HG02852 (cell line): ENCODE measurements at regions not wholly inside any gene's neighbourhood (a gene's known extent, or its start where the extent isn't known, plus 50 kb on each side); places are given as distances from the start of the nearest gene placed in this dataset.
"Not testable (repeated sequence)": the region's sequence is repeated elsewhere in the genome, so short reads cannot be mapped to it uniquely, and the experiment has no call there.

Experiments used
- ATAC-seq: cut with Tn5 transposase; IDR thresholded peaks from one replicate; pipeline ENCODE4 v1.9.1; 2021; ENCODE audit warnings: mild to moderate bottlenecking, moderate library complexity; ENCODE audit not compliant: unreplicated experiment

- no peak for ATAC-seq
Measured at GRCh38 chr3:82628385-82629014, 867.1 kb upstream of the GBE1 start.

- no peak for ATAC-seq
Measured at GRCh38 chr3:82627733-82628132, 866.3 kb upstream of the GBE1 start.

DNA sequence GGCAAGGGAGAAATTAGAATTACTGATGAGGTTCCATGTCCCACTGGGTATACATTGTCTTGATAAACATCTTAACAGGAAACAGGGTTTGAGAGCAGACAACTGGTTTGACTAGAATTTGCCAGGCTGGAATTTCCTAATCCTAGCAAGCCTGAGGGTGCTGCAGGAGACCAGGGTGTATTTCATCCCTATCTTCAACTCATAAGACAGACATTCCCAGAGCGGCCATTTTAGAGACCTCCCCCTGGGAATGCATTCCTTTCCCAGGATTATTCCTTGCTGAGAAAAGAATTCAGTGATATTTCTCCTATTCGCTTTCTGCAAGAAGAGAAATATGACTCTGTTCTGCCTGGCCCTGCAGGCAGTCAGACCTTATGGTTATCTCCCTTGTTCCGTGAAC lies 859.3 kb upstream of the GBE1 start:
- not testable (repeated sequence) for ATAC-seq

DNA sequence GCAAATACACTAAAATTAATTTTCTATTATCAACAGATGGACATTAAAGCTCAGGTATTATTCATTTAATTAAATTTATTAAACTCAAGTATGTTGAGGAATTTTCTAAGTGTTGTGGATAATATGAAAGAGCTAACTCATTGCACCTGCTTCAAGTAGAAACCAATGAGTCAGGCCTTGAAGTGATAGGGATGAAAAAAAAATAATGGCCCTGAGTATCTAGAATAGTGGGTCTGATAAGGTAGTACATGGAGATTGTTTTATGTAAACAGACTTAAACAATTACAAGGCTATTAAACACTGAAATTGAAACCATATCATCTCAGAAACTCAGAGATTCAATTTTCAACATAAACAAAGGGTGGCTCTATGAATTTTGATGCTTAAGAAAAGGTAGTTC lies 857.1 kb upstream of the GBE1 start:
- ATAC-seq, result no peak

- no peak for ATAC-seq
Measured at GRCh38 chr3:82610236-82610635, 848.8 kb upstream of the GBE1 start.

- no peak for ATAC-seq
Measured at GRCh38 chr3:82607391-82607790, 845.9 kb upstream of the GBE1 start.

DNA sequence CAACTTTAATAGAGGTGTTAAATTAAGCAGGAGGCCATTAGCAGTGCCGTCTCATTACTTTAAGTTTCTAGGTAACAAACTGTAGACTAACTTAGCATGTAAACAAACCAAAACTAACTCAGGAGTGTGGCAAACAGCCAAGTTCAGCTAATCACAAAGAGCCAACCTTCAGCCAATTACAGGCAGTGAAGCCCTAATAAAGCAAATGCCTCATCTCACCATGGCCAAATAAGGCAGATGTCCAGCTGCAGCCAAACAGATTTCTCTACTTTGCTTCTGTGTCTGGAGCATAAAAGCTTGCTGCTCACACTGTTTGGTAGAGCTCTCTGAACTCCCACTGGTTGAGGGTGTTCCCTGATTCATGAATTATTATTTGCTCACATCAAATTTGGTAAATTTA lies 835.4 kb upstream of the GBE1 start:
- ATAC-seq, result no peak

- no peak for ATAC-seq
Measured at GRCh38 chr3:82595530-82595929, 834.1 kb upstream of the GBE1 start.

DNA sequence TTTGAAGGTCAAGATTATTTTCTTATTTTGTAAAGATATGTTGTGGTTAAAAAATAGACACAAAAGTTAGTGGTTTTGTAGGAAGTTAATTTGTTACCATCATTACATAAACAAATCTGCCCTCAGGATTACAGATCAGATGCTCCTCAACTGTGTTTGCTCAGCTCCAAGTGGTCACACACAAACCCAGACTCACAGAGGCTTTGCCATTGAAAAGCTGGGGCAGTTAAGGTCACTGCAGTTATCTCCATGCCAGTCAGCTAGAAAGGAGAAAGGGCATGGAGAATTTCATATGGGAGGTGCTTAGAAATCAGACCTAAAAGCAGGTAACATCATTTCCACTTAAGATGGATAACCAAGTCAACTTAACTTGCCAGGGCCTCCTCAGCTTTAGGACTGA lies 825.7 kb upstream of the GBE1 start:
- ATAC-seq, result no peak

DNA sequence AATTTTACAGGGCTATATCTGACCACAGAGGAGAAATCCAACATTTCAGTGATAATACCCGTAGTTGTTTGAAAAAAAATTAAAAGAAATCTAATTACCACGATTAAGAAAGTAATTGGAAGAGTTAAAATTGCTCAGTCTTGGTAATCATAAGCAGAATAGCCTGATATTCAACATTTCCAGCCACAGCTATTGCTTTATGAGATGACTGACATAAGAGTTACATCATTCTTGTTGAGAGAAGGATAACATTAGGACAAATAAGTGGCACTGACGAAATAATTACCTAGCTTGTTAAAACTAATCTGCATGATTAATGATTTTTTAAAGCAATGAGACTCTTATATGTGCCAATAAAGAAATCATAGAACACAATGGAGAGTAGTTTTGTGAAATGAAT lies 825.0 kb upstream of the GBE1 start:
- ATAC-seq, result no peak

DNA sequence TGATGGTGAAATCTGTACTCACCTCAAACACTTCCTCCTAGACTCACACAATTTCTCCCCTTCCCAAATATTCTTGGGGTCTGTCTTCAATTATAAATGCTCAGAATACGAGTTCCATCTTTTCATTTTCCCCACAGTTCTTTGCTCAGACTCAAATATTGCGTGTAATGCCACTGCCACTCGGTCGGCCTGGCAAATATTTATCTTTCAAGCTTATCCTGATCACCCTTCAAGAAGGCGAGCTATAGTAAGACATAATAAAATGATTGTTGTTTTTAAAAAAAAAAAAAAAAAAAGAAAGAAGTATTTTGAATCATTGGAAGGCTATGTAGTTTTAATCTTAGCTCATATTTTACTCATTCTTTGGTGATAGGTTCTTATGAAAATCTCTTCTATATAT lies 824.6 kb upstream of the GBE1 start:
- not testable (repeated sequence) for ATAC-seq

GRCh38 chr3:82585591-82585990 lies 824.1 kb upstream of the GBE1 start:
- ATAC-seq, result not testable (repeated sequence)

GRCh38 chr3:82584861-82585260 lies 823.4 kb upstream of the GBE1 start:
- not testable (repeated sequence) for ATAC-seq

- ATAC-seq, result not testable (repeated sequence)
Measured at GRCh38 chr3:82584415-82584814, 823.0 kb upstream of the GBE1 start.

DNA sequence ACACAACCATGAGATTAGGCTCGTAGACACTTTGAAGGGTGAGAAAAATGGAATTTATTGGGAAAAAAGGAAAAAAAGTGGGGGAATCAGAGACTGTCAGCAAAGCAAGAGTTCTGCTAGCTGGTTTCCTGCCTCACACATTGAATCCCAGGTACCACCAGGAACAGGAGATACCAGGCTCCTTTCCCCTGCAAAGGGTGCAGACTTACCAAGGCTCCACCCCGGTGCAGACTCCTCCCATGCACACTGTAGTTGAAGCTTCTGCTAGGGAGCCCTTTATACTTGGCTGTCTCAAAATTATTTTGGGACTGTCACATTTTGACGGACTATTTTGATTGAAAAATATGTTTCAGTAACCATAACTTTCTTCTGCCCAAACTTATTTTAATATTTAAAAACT lies 819.9 kb upstream of the GBE1 start:
- ATAC-seq, result no peak

DNA sequence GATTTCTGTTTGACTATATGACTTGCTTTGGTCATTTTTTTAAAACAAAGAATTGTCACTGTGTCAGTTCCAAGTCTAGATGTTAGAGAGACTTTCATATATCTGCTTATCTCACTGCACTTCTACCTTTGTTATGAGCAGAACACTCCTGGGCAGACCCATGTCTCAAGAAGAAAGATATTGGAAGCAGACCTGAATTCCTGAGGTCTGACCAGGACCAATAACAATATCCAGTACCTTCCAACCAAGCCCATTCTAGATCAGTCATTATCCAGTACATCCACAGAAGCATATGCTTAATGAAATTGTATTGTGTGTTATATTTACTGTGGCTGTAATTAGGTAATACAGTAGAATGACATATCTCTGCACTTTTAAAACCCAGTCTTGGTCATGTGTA lies 811.3 kb upstream of the GBE1 start:
- no peak for ATAC-seq

DNA sequence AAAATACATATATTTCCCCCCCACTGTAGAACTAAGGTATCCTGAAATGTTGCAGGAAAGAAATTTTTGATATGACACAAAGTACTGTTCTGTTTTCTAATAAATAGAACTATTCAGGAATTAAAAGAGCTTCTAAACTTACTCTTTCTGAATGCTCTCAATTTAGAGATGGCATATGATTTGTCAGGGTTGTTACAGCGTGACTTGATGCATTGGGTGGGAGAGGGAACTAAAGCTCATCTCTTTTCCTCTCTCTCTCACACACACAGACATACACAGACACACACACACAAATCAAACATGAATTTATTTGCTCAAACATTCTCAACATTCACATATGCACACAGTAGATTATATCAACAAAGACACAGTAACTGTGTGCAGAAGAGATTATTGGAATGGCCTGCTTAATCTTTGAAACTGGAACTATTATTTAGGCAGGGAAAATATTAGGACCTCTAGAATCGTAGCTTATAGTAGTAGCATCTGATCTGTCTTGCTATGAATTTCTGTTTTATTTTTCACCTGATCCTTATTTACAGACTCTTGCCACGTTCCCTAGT lies 807.4 kb upstream of the GBE1 start:
- no peak for ATAC-seq

DNA sequence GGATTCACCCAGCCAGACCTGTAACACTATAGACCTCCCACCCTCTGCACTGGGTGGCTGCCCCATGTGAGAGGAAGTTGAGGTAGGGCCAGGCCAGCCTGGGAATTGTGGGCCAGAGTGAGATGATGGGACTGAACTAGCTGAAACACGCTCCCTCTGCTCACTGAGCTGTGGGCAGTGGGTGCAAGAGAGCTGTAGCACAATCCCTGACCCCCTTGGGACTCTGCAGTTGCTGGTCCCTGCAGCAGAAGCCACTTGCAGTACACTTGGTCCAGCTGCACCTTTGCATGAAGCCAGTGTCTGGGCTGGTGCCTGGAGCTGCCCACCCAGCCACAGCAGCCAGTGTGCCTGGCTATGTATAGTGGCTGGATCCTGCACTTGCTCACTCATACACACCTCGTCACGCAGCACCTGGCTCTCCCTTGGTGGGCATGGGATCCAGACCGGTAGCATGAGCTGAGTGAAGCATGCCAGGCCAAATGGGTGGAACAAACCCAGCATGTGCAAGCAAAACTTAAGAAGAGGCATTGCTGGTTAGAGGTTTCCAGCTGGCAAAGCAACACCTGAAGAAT lies 805.7 kb upstream of the GBE1 start:
- ATAC-seq, result no peak

DNA sequence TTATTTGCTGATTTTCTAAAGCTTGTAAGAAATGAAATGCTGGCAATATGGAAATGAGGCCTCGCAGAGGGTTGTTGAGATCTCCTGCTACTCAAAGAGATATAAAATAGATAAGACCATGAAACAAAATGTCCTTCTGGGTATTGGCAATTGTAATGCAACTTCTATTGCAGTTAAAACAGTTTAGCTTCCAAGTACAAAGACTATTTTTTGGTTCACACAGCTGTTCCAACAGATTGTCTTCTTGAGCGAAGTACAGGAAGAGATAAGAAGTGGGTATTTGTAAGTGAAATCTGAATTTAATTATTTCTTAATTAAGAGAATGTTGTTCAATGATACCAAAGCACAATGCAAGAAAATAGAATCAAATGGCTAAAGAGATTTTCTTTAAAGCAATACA lies 801.5 kb upstream of the GBE1 start:
- ATAC-seq, result no peak

- ATAC-seq, result no peak
Measured at GRCh38 chr3:82561784-82562183, 800.3 kb upstream of the GBE1 start.

DNA sequence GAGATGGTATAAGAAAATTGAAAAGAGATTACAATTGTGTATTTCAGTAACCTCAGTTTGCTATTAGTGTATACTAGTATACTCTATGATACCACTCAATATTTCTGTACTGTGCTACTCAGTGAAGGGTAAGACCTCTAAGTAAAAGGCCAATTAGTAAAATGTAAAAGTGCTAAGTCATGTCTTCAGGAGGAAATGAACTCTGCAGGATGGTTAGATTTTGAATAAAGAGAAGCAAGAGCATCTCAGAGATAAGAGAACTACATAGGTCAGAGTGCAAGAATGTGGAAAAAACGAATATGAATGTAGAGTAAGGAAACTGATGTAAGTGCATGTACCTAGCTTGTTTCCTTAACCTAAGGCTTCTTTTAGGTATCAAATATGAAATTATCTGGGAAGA lies 796.6 kb upstream of the GBE1 start:
- no peak for ATAC-seq

- ATAC-seq, result no peak
Measured at GRCh38 chr3:82556113-82556512, 794.7 kb upstream of the GBE1 start.

GRCh38 chr3:82542556-82542955 lies 781.1 kb upstream of the GBE1 start:
- ATAC-seq, result not testable (repeated sequence)
